Esophagus muscularis mucosa (tissue), 4 donors: ENCODE measurements at regions not wholly inside any gene's neighbourhood (a gene's known extent, or its start where the extent isn't known, plus 50 kb on each side); places are given as distances from the start of the nearest gene placed in this dataset.
"Not testable (repeated sequence)": the region's sequence is repeated elsewhere in the genome, so short reads cannot be mapped to it uniquely, and the experiment has no call there.

ENCODE experiments used
- DNase-seq: peaks from one replicate; pipeline ENCODE4 v3.0.0-alpha.2; 2017; ENCODE audit errors: extremely low spot score
- H3K27ac ChIP-seq, 4 donors: fragments of 200-600 bp; sonication (generic); replicated peaks in 1 of 4; 1 replicate in 3 of 4; 2 replicates in 1 of 4; pipeline ENCODE4 v1.5.1; 2016 to 2019; ENCODE audit warnings: mild to moderate bottlenecking in 1 of 4
- H3K27me3 ChIP-seq, 4 donors: fragments of 200-600 bp; sonication (generic); one replicate each; pipeline versions ENCODE4 v1.5.1 to v1.6.0; 2016 to 2019
- H3K36me3 ChIP-seq, 4 donors: fragments of 200-600 bp; sonication (generic); one replicate each; pipeline ENCODE4 v1.5.1; 2016 to 2019
- H3K4me1 ChIP-seq, 4 donors: fragments of 200-600 bp; sonication (generic); one replicate each; pipeline ENCODE4 v1.5.1; 2016 to 2019
- H3K4me3 ChIP-seq, 4 donors: fragments of 200-600 bp; sonication (generic); 1 replicate in 2 of 4; 2 replicates in 2 of 4; pipeline ENCODE4 v1.5.1; 2016 to 2019; ENCODE audit warnings: mild to moderate bottlenecking in 4 of 4, moderate library complexity in 1 of 4
- H3K9me3 ChIP-seq, 4 donors: fragments of 200-600 bp; sonication (generic); 1 replicate in 3 of 4; 2 replicates in 1 of 4; pipeline ENCODE4 v1.5.1; 2016 to 2019
- CTCF ChIP-seq, 3 experiments: fragments of 200-600 bp in 2 of 3; fragments of 450-650 bp in 1 of 3; sonication (generic) in 2 of 3; IDR thresholded peaks; one replicate each; pipeline ENCODE4 v1.5.1; 2017 to 2019; ENCODE audit warnings: antibody characterized with exemption in 3 of 3, mild to moderate bottlenecking in 2 of 3, moderate library complexity in 1 of 3
- EP300 ChIP-seq: sonication (generic); formaldehyde crosslinking; IDR thresholded peaks from one replicate; pipeline ENCODE4 v1.6.1; 2017; ENCODE audit warnings: antibody characterized with exemption
- POLR2A ChIP-seq: fragments of 450-650 bp; IDR thresholded peaks from one replicate; pipeline ENCODE4 v1.6.1; 2017; ENCODE audit warnings: antibody characterized with exemption, moderate library complexity, mild to moderate bottlenecking, low read depth
- POLR2AphosphoS5 ChIP-seq, 2 donors: sonication (generic); formaldehyde crosslinking; IDR thresholded peaks; one replicate each; pipeline ENCODE4 v1.6.1; 2017; ENCODE audit warnings: antibody characterized with exemption in 2 of 2
- WGBS: methylation state at CpG from one replicate; pipeline ENCODE4 v1.1.5; 2018; 5-methylcytosine and 5-hydroxymethylcytosine counted together
- intact Hi-C: fragments of 100-400 bp; cut with DNase I; formaldehyde crosslinking; loops from one replicate; pipeline ENCODE4 v1.15.1; 2023

GRCh38 chr7:3158341-3158760 lies 114.7 kb upstream of the CARD11 start:
- Histone ChIP-seq H3K36me3 (no peaks in the 10 kb centered on the region), H3K9me3 (peaks cover 0 to 12% (median 0%) of the 10 kb centered on the region in 4 donors), H3K4me1 (no peaks in the 10 kb centered on the region), H3K4me3 (no peak overlapping the region), H3K27ac (no peak overlapping the region), H3K27me3 (peaks cover 0 to 36% (median 0%) of the 10 kb centered on the region in 4 donors)
- WGBS: 82% methylated on average over 11 of the region's 11 CpGs
- no peak for DNase-seq
- intact Hi-C loops: no loop called here
- no peak for TF ChIP-seq POLR2A
- no peak for TF ChIP-seq POLR2AphosphoS5 (IDR thresholded peaks at IDR 0.05)
- no peak for TF ChIP-seq EP300
- TF ChIP-seq CTCF (IDR thresholded peaks at IDR 0.05): no peak

- WGBS: 71% methylated on average over 4 of the region's 4 CpGs
- intact Hi-C loops: no loop called here
- TF ChIP-seq CTCF (IDR thresholded peaks at IDR 0.05): no peak
- TF ChIP-seq POLR2A: no peak
- TF ChIP-seq EP300: no peak
- no peak for TF ChIP-seq POLR2AphosphoS5 (IDR thresholded peaks at IDR 0.05)
- DNase-seq: no peak
- peaks cover 0 to 12% (median 0%) of the 10 kb centered on the region in 4 donors for H3K9me3 ChIP-seq
- H3K4me3 ChIP-seq: no peak overlapping the region
- no peaks in the 10 kb centered on the region for H3K36me3 ChIP-seq
- H3K4me1 ChIP-seq: no peaks in the 10 kb centered on the region
- peaks cover 0 to 34% (median 0%) of the 10 kb centered on the region in 4 donors for H3K27me3 ChIP-seq
- H3K27ac ChIP-seq: no peak overlapping the region
Observed at GRCh38 chr7:3159039-3159438, 115.4 kb upstream of the CARD11 start.

GRCh38 chr7:3159445-3159844 lies 115.8 kb upstream of the CARD11 start:
- TF ChIP-seq POLR2A: no peak
- TF ChIP-seq EP300: no peak
- no peak for TF ChIP-seq POLR2AphosphoS5 (IDR thresholded peaks at IDR 0.05)
- no peak for TF ChIP-seq CTCF (IDR thresholded peaks at IDR 0.05)
- 100% methylated on average over 2 of the region's 3 CpGs for WGBS
- no peak overlapping the region for H3K4me3 ChIP-seq
- H3K9me3 ChIP-seq: peaks cover 0 to 11% (median 0%) of the 10 kb centered on the region in 4 donors
- peaks cover 0 to 30% (median 0%) of the 10 kb centered on the region in 4 donors for H3K27me3 ChIP-seq
- no peaks in the 10 kb centered on the region for H3K36me3 ChIP-seq
- no peak overlapping the region for H3K27ac ChIP-seq
- H3K4me1 ChIP-seq: no peaks in the 10 kb centered on the region
- intact Hi-C loops: no loop called here
- DNase-seq: no peak

GRCh38 chr7:3159926-3160325 lies 116.3 kb upstream of the CARD11 start:
- H3K9me3 ChIP-seq, intact Hi-C loops, H3K36me3 ChIP-seq, H3K4me1 ChIP-seq, H3K27ac ChIP-seq, H3K4me3 ChIP-seq, DNase-seq: not testable (repeated sequence)
- peaks cover 0 to 27% (median 0%) of the 10 kb centered on the region in 4 donors for H3K27me3 ChIP-seq
- WGBS: 79% methylated on average over 5 of the region's 5 CpGs

GRCh38 chr7:3162289-3162688 lies 118.6 kb upstream of the CARD11 start:
- intact Hi-C loops: no loop called here
- Histone ChIP-seq H3K4me1 (no peaks in the 10 kb centered on the region), H3K4me3 (no peak overlapping the region), H3K27me3 (peaks cover 0 to 7% (median 0%) of the 10 kb centered on the region in 4 donors), H3K36me3 (no peaks in the 10 kb centered on the region), H3K27ac (no peak overlapping the region), H3K9me3 (no peaks in the 10 kb centered on the region)
- 74% methylated on average over 2 of the region's 2 CpGs for WGBS
- TF ChIP-seq CTCF (IDR thresholded peaks at IDR 0.05) (no peak), POLR2A (no peak), EP300 (no peak), POLR2AphosphoS5 (IDR thresholded peaks at IDR 0.05) (no peak)
- no peak for DNase-seq

GRCh38 chr7:3162798-3163197 lies 119.1 kb upstream of the CARD11 start:
- 68% methylated on average over 4 of the region's 4 CpGs for WGBS
- DNase-seq, H3K9me3 ChIP-seq, H3K27ac ChIP-seq, H3K36me3 ChIP-seq, H3K27me3 ChIP-seq, H3K4me1 ChIP-seq, H3K4me3 ChIP-seq, intact Hi-C loops: not testable (repeated sequence)
